Colonic mucosa (tissue), 4 donors: ENCODE measurements at regions not wholly inside any gene's neighbourhood (a gene's known extent, or its start where the extent isn't known, plus 50 kb on each side); places are given as distances from the start of the nearest gene placed in this dataset.

Experiments
- DNase-seq: peaks from one replicate; pipeline ENCODE4 v3.0.0-alpha.2; 2020
- H3K27ac ChIP-seq: fragments of 200-600 bp; one replicate; pipeline ENCODE4 v1.8.0; 2021
- H3K27me3 ChIP-seq: fragments of 200-600 bp; one replicate; pipeline ENCODE4 v1.8.0; 2021
- H3K36me3 ChIP-seq: fragments of 200-600 bp; one replicate; pipeline ENCODE4 v1.8.0; 2021
- H3K4me1 ChIP-seq: fragments of 200-600 bp; one replicate; pipeline ENCODE4 v1.8.0; 2021; ENCODE audit warnings: mild to moderate bottlenecking
- H3K4me3 ChIP-seq: fragments of 200-600 bp; one replicate; pipeline ENCODE4 v1.8.0; 2021
- H3K9ac ChIP-seq, 2 donors: one replicate each; pipeline ENCODE4 v1.7.0; 2013; ENCODE audit warnings: control low read depth in 2 of 2, low read depth in 2 of 2, low read length in 2 of 2
- H3K9me3 ChIP-seq: fragments of 200-600 bp; one replicate; pipeline ENCODE4 v1.8.0; 2021
- CTCF ChIP-seq: fragments of 200-600 bp; IDR thresholded peaks from one replicate; pipeline ENCODE4 v1.8.0; 2022; ENCODE audit warnings: antibody characterized with exemption, mild to moderate bottlenecking
- intact Hi-C: fragments of 100-400 bp; cut with DNase I; formaldehyde crosslinking; loops from one replicate; pipeline ENCODE4 v1.14.1; 2022
- donor health status: healthy.
- donor health status: DM: no; HTN: no; CAD: no.
- donor health status: DM: no; HTN: no; CAD: no.

- H3K27ac ChIP-seq, result no peak overlapping the region
- H3K27me3 ChIP-seq, result no peaks in the 10 kb centered on the region
- H3K9ac ChIP-seq, result no peak overlapping the region
- no peaks in the 10 kb centered on the region for H3K9me3 ChIP-seq
- no peak for DNase-seq
- H3K4me3 ChIP-seq, result no peak overlapping the region
- no peaks in the 10 kb centered on the region for H3K36me3 ChIP-seq
- intact Hi-C loops, result no loop called here
- no peaks in the 10 kb centered on the region for H3K4me1 ChIP-seq
- no peak for TF ChIP-seq CTCF
Measured at GRCh38 chr3:164194842-164195241, 883.5 kb downstream of the SI start.

GRCh38 chr3:164192974-164193373 lies 885.3 kb downstream of the SI start:
- Histone ChIP-seq H3K36me3 (no peaks in the 10 kb centered on the region), H3K9ac (no peak overlapping the region), H3K27me3 (no peaks in the 10 kb centered on the region), H3K4me1 (no peaks in the 10 kb centered on the region), H3K4me3 (no peak overlapping the region), H3K9me3 (no peaks in the 10 kb centered on the region), H3K27ac (no peak overlapping the region)
- no peak for TF ChIP-seq CTCF
- DNase-seq, result no peak
- intact Hi-C loops, result no loop called here

GRCh38 chr3:164190566-164190965 lies 887.7 kb downstream of the SI start:
- Histone ChIP-seq H3K4me3 (no peak overlapping the region), H3K4me1 (no peaks in the 10 kb centered on the region), H3K9ac (no peak overlapping the region), H3K36me3 (no peaks in the 10 kb centered on the region), H3K9me3 (no peaks in the 10 kb centered on the region), H3K27me3 (no peaks in the 10 kb centered on the region), H3K27ac (no peak overlapping the region)
- no peak for TF ChIP-seq CTCF
- intact Hi-C loops, result no loop called here
- DNase-seq, result no peak

GRCh38 chr3:164186095-164186494 lies 892.2 kb downstream of the SI start:
- H3K27ac ChIP-seq, result no peak overlapping the region
- no peaks in the 10 kb centered on the region for H3K27me3 ChIP-seq
- H3K9ac ChIP-seq, result no peak overlapping the region
- no peaks in the 10 kb centered on the region for H3K9me3 ChIP-seq
- no peak for TF ChIP-seq CTCF
- no peak overlapping the region for H3K4me3 ChIP-seq
- H3K4me1 ChIP-seq, result no peaks in the 10 kb centered on the region
- intact Hi-C loops, result no loop called here
- H3K36me3 ChIP-seq, result no peaks in the 10 kb centered on the region
- no peak for DNase-seq

GRCh38 chr3:164179110-164179774 lies 899.1 kb downstream of the SI start:
- Histone ChIP-seq H3K27ac (no peak overlapping the region), H3K4me3 (no peak overlapping the region), H3K9me3 (no peaks in the 10 kb centered on the region), H3K4me1 (no peaks in the 10 kb centered on the region), H3K36me3 (no peaks in the 10 kb centered on the region), H3K27me3 (no peaks in the 10 kb centered on the region), H3K9ac (no peak overlapping the region)
- intact Hi-C loops, result no loop called here
- TF ChIP-seq CTCF, result no peak
- DNase-seq, result no peak
